CD4-positive, alpha-beta T cell (primary cell): ENCODE measurements at regions not wholly inside any gene's neighbourhood (a gene's known extent, or its start where the extent isn't known, plus 50 kb on each side); places are given as distances from the start of the nearest gene placed in this dataset.

Source experiments
- ATAC-seq: fragments of 200-7000 bp; cut with Tn5 transposase; one replicate; pipeline ENCODE4 v1.10.0; 2022; ENCODE audit warnings: mild to moderate bottlenecking; ENCODE audit not compliant: poor library complexity
- CTCF ChIA-PET: fragments of 350-600 bp; sonication (Branson Sonifier 250); formaldehyde crosslinking; loops from one replicate; lab custom pipeline; 2021; ENCODE audit warnings: antibody characterized with exemption, inconsistent platforms; lab: Charles Lee
- POLR2A ChIA-PET: fragments of 350-600 bp; sonication (Branson Sonifier 250); formaldehyde crosslinking; loops from one replicate; lab custom pipeline; 2021; ENCODE audit warnings: antibody characterized with exemption, inconsistent platforms; lab: Charles Lee
- DNase-seq, 14 experiments: peaks; one replicate each; pipeline ENCODE4 v3.0.0-alpha.2; 2013 to 2020; ENCODE audit warnings: mixed read lengths in 2 of 14
- H3K27ac ChIP-seq, 2 donors: one replicate each; pipeline versions ENCODE4 v1.5.1 to v1.7.0; 2013; ENCODE audit warnings: low read length in 2 of 2, low read depth in 1 of 2, mild to moderate bottlenecking in 1 of 2
- H3K27me3 ChIP-seq, 2 experiments: 1 replicate in 1 of 2; 2 replicates in 1 of 2; pipeline versions ENCODE4 v1.6.1 to v1.7.0; 2013; ENCODE audit warnings: low read length in 2 of 2, control low read depth in 1 of 2, mild to moderate bottlenecking in 1 of 2, moderate library complexity in 1 of 2; ENCODE audit not compliant: insufficient read depth in 2 of 2, control insufficient read depth in 1 of 2
- H3K36me3 ChIP-seq: one replicate; pipeline ENCODE4 v1.6.1; 2013; ENCODE audit warnings: low read length, control low read depth; ENCODE audit not compliant: insufficient read depth
- H3K4me1 ChIP-seq: one replicate; pipeline ENCODE4 v1.6.1; 2013; ENCODE audit warnings: low read length, control low read depth; ENCODE audit not compliant: insufficient read depth
- H3K4me3 ChIP-seq: one replicate; pipeline ENCODE4 v1.5.1; 2013; ENCODE audit warnings: mild to moderate bottlenecking, low read length, moderate library complexity
- H3K9me3 ChIP-seq, 2 experiments: 1 replicate in 1 of 2; 2 replicates in 1 of 2; pipeline versions ENCODE4 v1.6.1 to v1.7.0; 2013; ENCODE audit warnings: low read length in 2 of 2, mild to moderate bottlenecking in 2 of 2, control low read depth in 1 of 2, moderate library complexity in 1 of 2; ENCODE audit not compliant: control insufficient read depth in 1 of 2, insufficient read depth in 1 of 2
- H3K27ac Mint-ChIP-seq: one replicate; pipeline ENCODE4 v1.8.0; 2020; ENCODE audit warnings: mixed read lengths
- H3K27me3 Mint-ChIP-seq: one replicate; pipeline ENCODE4 v1.8.0; 2021; ENCODE audit warnings: mixed read lengths
- H3K36me3 Mint-ChIP-seq: one replicate; pipeline ENCODE4 v1.8.0; 2021; ENCODE audit warnings: low read depth, mixed read lengths
- H3K4me1 Mint-ChIP-seq: one replicate; pipeline ENCODE4 v1.8.0; 2021; ENCODE audit warnings: low read depth, mixed read lengths
- H3K4me3 Mint-ChIP-seq: one replicate; pipeline ENCODE4 v1.8.0; 2020; ENCODE audit warnings: mild to moderate bottlenecking, mixed read lengths
- H3K9me3 Mint-ChIP-seq: one replicate; pipeline ENCODE4 v1.8.0; 2020; ENCODE audit warnings: mixed read lengths
- CTCF ChIP-seq: fragments of 200-600 bp; IDR thresholded peaks from one replicate; pipeline ENCODE4 v1.8.0; 2022; ENCODE audit warnings: antibody characterized with exemption, mild to moderate bottlenecking
- intact Hi-C, 2 experiments: fragments of 100-400 bp; cut with DNase I in 1 of 2; cut with micrococcal nuclease in 1 of 2; formaldehyde crosslinking; loops; one replicate each; pipeline versions ENCODE4 v1.15.1 to v1.9.0; 2023 to 2025; cut with DNase I, micrococcal nuclease

DNA sequence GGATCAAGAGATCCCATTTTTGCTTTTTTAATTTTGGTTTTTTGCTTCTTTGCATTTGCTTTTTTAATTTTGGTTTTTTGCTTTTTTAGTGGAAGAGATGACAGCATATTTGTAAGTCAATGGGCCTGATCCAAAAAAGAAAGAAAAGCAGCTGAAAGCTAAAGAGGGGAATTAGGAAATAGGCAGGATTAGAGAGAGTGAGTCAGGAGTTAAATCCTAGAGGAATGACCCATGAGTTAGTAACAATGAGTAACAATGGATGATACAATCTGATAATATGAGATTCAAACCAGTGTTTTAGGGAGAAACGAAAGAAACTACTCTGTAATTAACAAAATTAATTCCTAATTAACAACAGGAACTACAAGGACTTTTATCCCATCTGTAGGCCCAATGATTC is 111.2 kb upstream of the SGCG start:
- ChIA-PET CTCF (no interaction called here), POLR2A (no interaction called here)
- no peak overlapping the region for H3K27ac Mint-ChIP-seq
- no peak overlapping the region for H3K27ac ChIP-seq
- no peak for ATAC-seq
- no peaks in the 10 kb centered on the region for H3K27me3 ChIP-seq
- DNase-seq, result no peak
- H3K36me3 Mint-ChIP-seq, result no peaks in the 10 kb centered on the region
- intact Hi-C loops, result no loop called here
- no peaks in the 10 kb centered on the region for H3K36me3 ChIP-seq
- H3K9me3 Mint-ChIP-seq, result peaks cover 5% of the 10 kb centered on the region
- H3K4me1 Mint-ChIP-seq, result no peaks in the 10 kb centered on the region
- peaks cover 0 to 4% of the 10 kb centered on the region in 2 experiments for H3K9me3 ChIP-seq
- H3K4me3 Mint-ChIP-seq, result no peak overlapping the region
- no peak for TF ChIP-seq CTCF
- no peak overlapping the region for H3K4me3 ChIP-seq
- H3K4me1 ChIP-seq, result no peaks in the 10 kb centered on the region
- H3K27me3 Mint-ChIP-seq, result no peaks in the 10 kb centered on the region

DNA sequence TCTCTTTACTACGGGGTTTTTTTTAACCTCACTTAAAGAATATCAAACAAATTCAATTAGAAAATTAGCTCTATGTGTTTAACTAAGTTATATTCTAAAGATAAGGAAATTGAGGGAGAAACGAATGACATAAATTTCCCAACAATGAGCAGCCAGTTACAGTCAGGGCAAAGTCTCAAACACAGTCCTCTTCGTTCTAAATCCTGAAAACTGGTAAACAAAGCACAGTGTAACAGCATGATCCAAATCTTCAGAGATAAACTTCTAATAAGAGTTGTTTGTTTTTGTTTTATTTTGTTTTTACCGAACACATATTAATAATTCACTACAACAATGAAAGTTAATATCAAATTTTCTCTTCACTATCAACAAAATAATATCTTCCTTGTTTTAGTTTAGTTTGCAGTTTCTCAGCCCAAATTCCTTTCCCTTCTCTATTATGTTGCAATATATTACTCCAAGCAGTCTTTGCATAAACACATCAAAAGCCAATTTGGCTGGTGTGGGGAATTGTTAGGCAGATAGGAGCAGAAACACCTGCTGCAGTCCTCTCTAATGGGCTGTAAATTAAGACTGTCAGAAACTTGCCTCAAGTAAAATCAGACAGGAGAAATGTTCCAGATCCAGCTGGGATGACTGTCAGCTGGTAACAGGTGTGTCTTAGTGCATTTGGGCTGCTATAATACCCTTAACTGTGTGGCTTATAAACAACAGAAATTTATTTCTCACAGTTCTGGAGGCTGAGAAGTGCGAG is 106.5 kb upstream of the SGCG start:
- Mint-ChIP-seq H3K27ac (no peak overlapping the region), H3K4me1 (no peaks in the 10 kb centered on the region), H3K36me3 (no peaks in the 10 kb centered on the region), H3K9me3 (peaks cover 5% of the 10 kb centered on the region), H3K27me3 (no peaks in the 10 kb centered on the region), H3K4me3 (no peak overlapping the region)
- no peak for TF ChIP-seq CTCF
- ATAC-seq (no peak), DNase-seq (no peak)
- no peaks in the 10 kb centered on the region for H3K36me3 ChIP-seq
- H3K27me3 ChIP-seq, result no peaks in the 10 kb centered on the region
- no peaks in the 10 kb centered on the region for H3K4me1 ChIP-seq
- H3K4me3 ChIP-seq, result no peak overlapping the region
- intact Hi-C loops, result no loop called here
- POLR2A ChIA-PET, result no interaction called here
- CTCF ChIA-PET, result no interaction called here
- no peak overlapping the region for H3K27ac ChIP-seq
- no peaks in the 10 kb centered on the region for H3K9me3 ChIP-seq

- Histone ChIP-seq H3K36me3 (no peaks in the 10 kb centered on the region), H3K27me3 (no peaks in the 10 kb centered on the region), H3K4me3 (no peak overlapping the region), H3K9me3 (peaks cover 0 to 10% of the 10 kb centered on the region in 2 experiments), H3K27ac (no peak overlapping the region), H3K4me1 (no peaks in the 10 kb centered on the region)
- ATAC-seq (no peak), DNase-seq (no peak)
- POLR2A ChIA-PET, result no interaction called here
- Mint-ChIP-seq H3K4me3 (no peak overlapping the region), H3K4me1 (no peaks in the 10 kb centered on the region), H3K36me3 (no peaks in the 10 kb centered on the region), H3K27ac (no peak overlapping the region), H3K27me3 (peaks cover 12% of the 10 kb centered on the region), H3K9me3 (no peaks in the 10 kb centered on the region)
- CTCF ChIA-PET, result no interaction called here
- no peak for TF ChIP-seq CTCF
- intact Hi-C loops, result no loop called here
Measured at GRCh38 chr13:23081220-23081619, 99.6 kb upstream of the SGCG start.
